ENCODE measurements at regions not wholly inside any gene's neighbourhood (a gene's known extent, or its start where the extent isn't known, plus 50 kb on each side); places are given as distances from the start of the nearest gene placed in this dataset.
A peak's percentile ranks its signal among the peaks of the same experiment; 100 is the strongest.

DNA sequence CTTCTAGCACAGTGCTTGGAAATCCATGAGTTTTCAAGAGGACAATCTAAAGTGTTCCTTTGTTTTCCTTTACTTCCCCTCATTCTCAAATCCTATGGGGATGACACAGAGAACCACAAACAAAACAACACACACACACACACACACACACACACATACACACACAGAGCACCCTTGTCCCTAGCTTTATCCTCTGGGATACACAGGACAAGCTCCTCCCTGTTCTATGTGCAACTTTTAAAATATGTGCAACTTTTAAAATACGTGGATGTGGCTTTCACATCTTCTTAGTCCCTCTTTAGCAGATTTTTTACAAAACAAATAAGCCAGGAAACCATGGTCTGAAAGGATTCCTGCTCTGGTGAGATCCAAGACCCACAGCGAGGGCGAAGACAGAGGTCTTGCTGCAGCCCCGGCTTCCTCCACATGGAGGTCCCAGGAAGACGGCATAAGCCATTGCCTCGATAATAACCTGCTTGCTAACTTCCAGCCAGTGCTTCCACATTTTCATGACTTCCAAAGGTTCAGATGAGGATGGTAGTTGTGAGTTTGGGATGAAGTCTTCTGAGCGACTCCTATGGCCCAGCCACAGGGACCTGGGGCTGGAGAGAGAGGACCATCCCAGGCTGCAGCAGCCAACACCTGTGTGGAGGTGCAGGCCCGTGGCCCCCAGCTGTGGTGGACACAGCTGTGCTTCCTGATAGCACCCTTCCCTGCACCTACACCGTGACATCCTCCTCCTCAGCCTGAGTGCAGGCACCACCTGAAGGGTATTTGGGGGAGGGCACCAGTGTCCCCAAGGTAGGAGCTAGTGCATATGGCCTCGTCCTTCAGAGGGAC lies 62.8 kb upstream of the CD93 start (continued):
- TF ChIP-seq ZNF280B (CRISPR knock-in tag; IDR thresholded peaks at IDR 0.05) (no peak), CHCHD3 (CRISPR knock-in tag; IDR thresholded peaks at IDR 0.05) (no peak), MYNN (IDR thresholded peaks at IDR 0.05) (no peak), MYNN (CRISPR knock-in tag; IDR thresholded peaks at IDR 0.05) (no peak), C11orf30 (IDR thresholded peaks at IDR 0.05; ENCODE audit: low read depth) (no peak), ATF2 (CRISPR knock-in tag; IDR thresholded peaks at IDR 0.05) (no peak), HNRNPLL (IDR thresholded peaks at IDR 0.05; ENCODE audit: low read depth, low read length, poor library complexity, severe bottlenecking) (no peak), CBFA2T3 (IDR thresholded peaks at IDR 0.05) (peak; percentile 70), CTBP1 (IDR thresholded peaks at IDR 0.05; ENCODE audit: borderline replicate concordance) (peak; percentile 33; the same call in 1 of the 2 replicates), CBFA2T2 (conservative IDR thresholded peaks at IDR 0.05) (peak; percentile 58), RBFOX2 (IDR thresholded peaks at IDR 0.05; ENCODE audit: low read depth, low read length) (peak; percentile 66), ZNF232 (CRISPR knock-in tag; IDR thresholded peaks at IDR 0.05) (no peak), PHF21A (IDR thresholded peaks at IDR 0.05; ENCODE audit: borderline replicate concordance, low read depth) (no peak), HDAC1 (IDR thresholded peaks at IDR 0.05) (peak in 1 of 2 experiments; percentile 6; a peak in 1 of 4 replicates), ZNF197 (CRISPR knock-in tag; IDR thresholded peaks at IDR 0.05; ENCODE audit: low read depth) (0 out of 2 replicates have a peak, but pooled peaks have one; percentile 7), PCBP2 (IDR thresholded peaks at IDR 0.05; ENCODE audit: low read depth, low read length, poor library complexity, severe bottlenecking) (no peak)
- TF ChIP-seq, protein P1, sequence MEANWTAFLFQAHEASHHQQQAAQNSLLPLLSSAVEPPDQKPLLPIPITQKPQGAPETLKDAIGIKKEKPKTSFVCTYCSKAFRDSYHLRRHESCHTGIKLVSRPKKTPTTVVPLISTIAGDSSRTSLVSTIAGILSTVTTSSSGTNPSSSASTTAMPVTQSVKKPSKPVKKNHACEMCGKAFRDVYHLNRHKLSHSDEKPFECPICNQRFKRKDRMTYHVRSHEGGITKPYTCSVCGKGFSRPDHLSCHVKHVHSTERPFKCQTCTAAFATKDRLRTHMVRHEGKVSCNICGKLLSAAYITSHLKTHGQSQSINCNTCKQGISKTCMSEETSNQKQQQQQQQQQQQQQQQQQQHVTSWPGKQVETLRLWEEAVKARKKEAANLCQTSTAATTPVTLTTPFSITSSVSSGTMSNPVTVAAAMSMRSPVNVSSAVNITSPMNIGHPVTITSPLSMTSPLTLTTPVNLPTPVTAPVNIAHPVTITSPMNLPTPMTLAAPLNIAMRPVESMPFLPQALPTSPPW (CRISPR knock-in tag; IDR thresholded peaks at IDR 0.05), result no peak
